HG03342 (cell line): ENCODE measurements at regions not wholly inside any gene's neighbourhood (a gene's known extent, or its start where the extent isn't known, plus 50 kb on each side); places are given as distances from the start of the nearest gene placed in this dataset.
A peak's percentile ranks its signal among the peaks of the same experiment; 100 is the strongest.

Experiments used
- ATAC-seq: cut with Tn5 transposase; IDR thresholded peaks from one replicate; pipeline ENCODE4 v1.9.1; 2021; ENCODE audit warnings: mild to moderate bottlenecking, moderate library complexity; ENCODE audit not compliant: unreplicated experiment

GRCh38 chr22:23415490-23415851 lies 164.6 kb downstream of the IGLL1 start:
- ATAC-seq, result no peak

GRCh38 chr22:23414727-23415489 lies 165.2 kb downstream of the IGLL1 start:
- no peak for ATAC-seq

- no peak for ATAC-seq
Observed at GRCh38 chr22:23411739-23412138, 168.4 kb downstream of the IGLL1 start.

GRCh38 chr22:23410411-23410810 lies 169.7 kb downstream of the IGLL1 start:
- no peak for ATAC-seq

- no peak for ATAC-seq
Observed at GRCh38 chr22:23409976-23410375, 170.1 kb downstream of the IGLL1 start.

GRCh38 chr22:23408321-23408720 lies 171.8 kb downstream of the IGLL1 start:
- no peak for ATAC-seq

- no peak for ATAC-seq
Observed at GRCh38 chr22:23405366-23405851, 174.7 kb downstream of the IGLL1 start.

- no peak for ATAC-seq
Observed at GRCh38 chr22:23404689-23405365, 175.3 kb downstream of the IGLL1 start.

- ATAC-seq, result no peak
Observed at GRCh38 chr22:23403720-23404688, 176.1 kb downstream of the IGLL1 start.

GRCh38 chr22:23403152-23403719 lies 176.9 kb downstream of the IGLL1 start:
- ATAC-seq, result no peak

GRCh38 chr22:23402275-23403151 lies 177.6 kb downstream of the IGLL1 start:
- ATAC-seq, result peak; percentile 67

GRCh38 chr22:23401910-23402274 lies 178.2 kb downstream of the IGLL1 start:
- ATAC-seq, result no peak

GRCh38 chr22:23401111-23401909 lies 178.8 kb downstream of the IGLL1 start:
- ATAC-seq, result no peak

GRCh38 chr22:23400286-23400981 lies 179.7 kb downstream of the IGLL1 start:
- no peak for ATAC-seq

- ATAC-seq, result no peak
Observed at GRCh38 chr22:23399367-23400285, 180.5 kb downstream of the IGLL1 start.

- ATAC-seq, result no peak
Observed at GRCh38 chr22:23398701-23399366, 181.3 kb downstream of the IGLL1 start.
